ENCODE measurements at regions not wholly inside any gene's neighbourhood (a gene's known extent, or its start where the extent isn't known, plus 50 kb on each side); places are given as distances from the start of the nearest gene placed in this dataset.
"Not testable (repeated sequence)": the region's sequence is repeated elsewhere in the genome, so short reads cannot be mapped to it uniquely, and the experiment has no call there.

- no peak for DNase-seq (ENCODE audit: low read depth in 2 of 2)
Observed at GRCh38 chr12:11978726-11979384, 91.9 kb upstream of the BCL2L14 start.

- DNase-seq (ENCODE audit: low read depth in 2 of 2): no peak
Observed at GRCh38 chr12:11980115-11980514, 90.6 kb upstream of the BCL2L14 start.

GRCh38 chr12:11981121-11981733 is 89.5 kb upstream of the BCL2L14 start:
- DNase-seq (ENCODE audit: low read depth in 2 of 2): peak; percentile 19 to 44

DNA sequence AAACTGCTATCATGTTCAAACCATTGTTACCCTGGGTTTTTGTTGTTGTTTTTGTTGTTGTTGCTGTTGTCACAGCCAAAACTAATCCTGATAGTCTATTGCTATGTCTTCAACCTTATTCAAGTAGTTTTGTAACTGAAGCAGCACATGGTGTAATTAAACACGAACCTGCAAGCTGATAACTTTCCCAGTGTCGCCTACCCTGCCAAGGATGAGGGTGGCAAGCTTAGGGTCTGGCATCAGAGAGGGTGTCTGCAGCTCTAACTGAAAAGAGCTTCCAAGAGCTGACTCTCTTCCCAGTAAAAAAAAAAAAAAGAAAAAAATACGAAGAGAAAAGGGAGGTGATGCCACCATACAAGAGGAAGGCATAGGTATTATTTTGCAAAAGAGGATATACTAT is 86.3 kb upstream of the BCL2L14 start:
- no peak for DNase-seq (ENCODE audit: low read depth in 2 of 2)

DNA sequence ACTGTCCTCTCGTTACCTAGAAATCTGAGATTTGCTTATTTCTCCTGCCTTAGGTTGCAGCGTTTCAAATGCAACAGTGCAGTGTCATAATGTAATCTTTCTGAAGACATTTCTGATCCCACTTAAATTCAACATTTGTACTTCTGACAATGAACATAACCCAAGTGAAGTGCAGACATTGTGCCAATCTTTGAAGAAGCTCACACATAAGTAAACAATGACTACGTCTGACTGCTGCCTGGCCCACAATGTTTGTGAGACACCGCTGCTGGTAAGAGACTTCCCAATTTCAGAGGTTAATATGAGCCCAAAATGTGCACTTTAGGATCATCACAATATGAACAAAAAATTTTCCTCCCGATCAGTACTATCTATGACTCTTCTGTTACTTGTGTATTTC is 84.6 kb upstream of the BCL2L14 start:
- no peak for DNase-seq (ENCODE audit: low read depth in 2 of 2)

GRCh38 chr12:11987901-11988300 is 82.8 kb upstream of the BCL2L14 start:
- DNase-seq (ENCODE audit: low read depth in 2 of 2): no peak

GRCh38 chr12:11991604-11992003 is 79.1 kb upstream of the BCL2L14 start:
- no peak for DNase-seq (ENCODE audit: low read depth in 2 of 2)

DNA sequence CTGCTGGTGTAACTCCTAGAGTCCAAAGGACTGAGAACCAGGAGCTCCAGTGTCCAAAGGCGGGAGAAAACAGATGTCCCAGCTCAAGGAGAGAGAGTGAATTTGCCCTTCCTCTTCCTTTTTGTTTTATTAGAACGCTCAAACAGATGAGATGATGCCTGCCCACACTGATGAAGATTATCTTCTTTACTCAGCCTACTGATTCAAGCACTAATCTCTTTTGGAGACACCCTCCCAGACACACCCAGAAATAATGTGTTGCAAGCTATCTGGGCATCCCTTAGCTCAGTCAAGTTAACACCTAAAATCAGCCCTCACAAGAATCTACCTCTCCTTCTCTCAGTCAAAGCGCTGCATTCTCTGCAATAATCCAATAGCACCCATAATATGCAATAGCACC is 78.2 kb upstream of the BCL2L14 start:
- no peak for DNase-seq (ENCODE audit: low read depth in 2 of 2)

DNA sequence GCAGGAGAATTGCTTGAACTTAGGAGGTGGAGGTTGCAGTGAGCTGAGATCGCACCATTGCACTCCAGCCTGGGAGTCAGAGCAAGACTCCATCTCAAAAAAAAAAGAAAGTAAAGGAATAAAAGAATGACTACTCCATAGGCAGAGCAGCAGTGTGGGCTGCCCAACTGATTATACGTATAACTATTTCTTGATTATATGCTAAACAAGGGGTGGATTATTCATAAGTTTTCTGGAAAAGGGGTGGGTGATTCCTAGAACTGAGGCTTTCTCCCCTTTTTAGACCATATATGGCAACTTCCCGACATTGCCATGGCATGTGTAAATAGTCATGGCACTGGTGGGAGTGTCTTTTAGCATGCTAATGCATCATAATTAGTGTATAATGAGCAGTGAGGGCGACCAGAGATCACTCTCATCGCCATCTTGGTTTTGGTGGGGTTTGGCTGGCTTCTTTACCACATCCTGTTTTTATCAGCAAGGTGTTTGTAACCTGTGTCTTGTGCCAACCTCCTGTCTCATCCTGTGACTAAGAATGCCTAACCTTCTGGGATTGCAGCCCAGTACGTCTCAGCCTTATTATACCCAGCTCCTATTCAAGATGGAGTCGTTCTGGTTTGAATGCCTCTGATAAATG is 72.3 kb upstream of the BCL2L14 start:
- DNase-seq (ENCODE audit: low read depth in 2 of 2): not testable (repeated sequence)

DNA sequence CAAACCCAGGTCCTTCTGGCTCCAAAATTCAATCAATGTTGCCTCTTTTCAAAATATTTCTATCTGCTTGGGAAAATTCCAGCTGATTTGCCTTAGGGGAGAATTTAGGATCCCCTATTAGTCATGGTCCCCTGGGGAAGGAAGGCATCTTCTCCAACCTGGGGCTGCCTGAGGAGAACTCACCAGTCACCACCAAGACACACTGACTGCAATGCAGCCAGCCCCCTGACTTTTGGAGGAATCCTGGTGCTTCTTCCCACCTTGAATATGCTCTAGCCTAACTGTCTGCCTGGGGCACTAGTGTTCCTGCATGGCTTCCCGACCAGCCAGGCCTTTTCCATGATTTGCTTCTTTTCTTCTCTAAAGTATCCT is 71.8 kb upstream of the BCL2L14 start:
- DNase-seq (ENCODE audit: low read depth in 2 of 2): no peak

- no peak for DNase-seq (ENCODE audit: low read depth in 2 of 2)
Observed at GRCh38 chr12:12003609-12004008, 67.1 kb upstream of the BCL2L14 start.

DNA sequence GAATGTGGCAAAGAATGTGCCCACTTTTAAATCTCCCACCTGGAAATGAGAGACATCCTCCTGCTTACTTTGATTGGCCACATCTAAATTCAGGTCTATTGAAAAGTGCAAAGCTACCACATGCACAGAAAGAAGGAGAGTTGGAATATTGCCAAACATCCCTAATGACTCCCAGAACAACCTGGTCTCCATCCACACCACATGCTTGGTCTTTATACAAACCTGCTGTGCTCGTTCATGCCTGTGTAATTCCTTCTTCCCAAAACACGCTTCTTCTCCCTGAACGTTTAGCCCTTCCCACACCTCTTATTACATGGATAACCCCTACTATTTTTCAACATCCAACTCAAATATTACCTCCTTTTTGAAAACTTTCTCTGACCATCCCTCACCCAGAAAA is 66.2 kb upstream of the BCL2L14 start:
- no peak for DNase-seq (ENCODE audit: low read depth in 2 of 2)

DNA sequence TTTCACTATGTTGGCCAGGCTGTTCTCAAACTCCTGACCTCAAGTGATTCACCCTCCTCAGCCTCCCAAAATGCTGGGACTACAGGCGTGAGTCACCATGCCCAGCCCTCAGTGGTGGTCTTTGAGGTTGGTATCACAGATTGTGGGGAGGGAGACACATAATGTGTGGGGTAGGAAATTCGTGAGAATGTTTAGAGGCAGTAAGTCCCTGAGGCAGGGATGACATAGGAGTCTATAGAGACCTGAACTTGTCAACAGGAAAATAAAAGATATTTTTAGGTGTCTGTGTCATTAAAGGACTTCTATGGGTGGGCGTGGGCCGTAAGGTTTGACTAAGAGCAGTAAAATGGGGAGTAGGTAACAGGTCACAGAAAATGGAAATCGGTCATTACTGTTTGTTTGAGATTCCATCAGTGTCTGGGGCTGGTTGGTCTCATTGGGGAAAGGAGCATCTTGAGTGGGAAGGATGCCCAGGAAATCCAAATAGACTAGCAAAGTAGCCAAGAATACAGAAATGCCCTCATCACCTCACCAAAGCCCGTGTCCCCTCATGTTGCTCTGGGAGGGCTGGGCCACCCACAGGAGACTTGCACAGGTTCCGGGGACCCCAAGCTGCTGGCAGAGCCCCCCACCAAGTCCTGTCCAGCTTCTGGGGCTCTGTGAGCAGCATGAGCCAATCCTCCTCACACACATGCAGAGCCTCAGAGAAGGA is 63.6 kb upstream of the BCL2L14 start:
- DNase-seq (ENCODE audit: low read depth in 2 of 2): peak; percentile 81 to 82

DNA sequence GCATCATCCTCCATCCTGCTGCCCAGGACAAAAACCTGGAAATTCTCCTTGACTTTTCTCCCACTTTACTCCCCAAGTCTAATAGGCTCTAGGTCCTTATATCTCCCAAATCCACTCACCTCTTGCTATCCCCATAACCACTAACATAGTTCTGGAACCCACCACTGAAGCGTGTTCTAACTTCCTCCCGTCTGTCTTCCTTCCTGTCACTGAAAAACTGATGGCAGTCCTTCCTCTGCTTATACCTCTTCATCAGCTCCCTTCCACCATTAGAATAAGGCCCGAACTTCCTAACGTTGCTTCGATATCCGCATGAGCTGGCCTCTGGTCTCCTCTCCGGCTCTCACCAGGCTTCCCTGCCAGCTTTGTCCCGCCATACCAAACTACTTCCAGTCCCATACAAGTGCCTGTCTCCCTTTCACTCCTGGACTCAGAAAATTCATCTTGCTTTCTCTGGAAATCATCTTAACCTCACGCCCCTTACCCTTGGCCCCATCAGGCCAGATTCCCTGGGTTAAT is 63.0 kb upstream of the BCL2L14 start:
- no peak for DNase-seq (ENCODE audit: low read depth in 2 of 2)

DNA sequence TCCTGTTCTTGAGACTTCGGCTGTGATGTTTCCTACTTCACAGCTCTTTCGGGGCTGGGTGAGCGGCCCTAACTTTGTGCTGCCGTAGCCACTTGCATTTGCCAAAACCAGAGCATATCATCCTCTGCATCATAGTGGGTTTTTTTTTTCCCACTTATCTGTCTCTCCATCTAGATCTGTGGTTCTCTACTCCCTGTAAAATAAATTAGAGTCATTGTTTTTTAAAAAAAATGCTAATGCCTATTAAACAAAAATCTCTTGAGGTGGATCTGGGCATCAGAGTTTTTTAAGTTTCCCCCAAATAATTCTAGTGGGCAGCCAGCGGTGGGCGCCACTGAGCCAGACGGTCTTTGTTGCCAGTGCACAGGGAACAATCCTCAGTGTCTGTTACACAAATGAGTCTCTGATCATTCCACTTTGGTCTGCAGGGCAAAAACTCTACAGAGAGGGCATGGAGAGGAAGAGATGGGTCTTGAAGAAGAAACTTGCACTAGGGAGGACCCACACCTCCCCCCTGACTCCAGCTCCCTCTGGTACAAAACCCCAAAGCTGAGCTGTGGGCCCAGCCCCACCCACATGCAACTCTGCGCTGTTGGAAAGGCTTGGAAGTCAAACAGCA is 62.4 kb upstream of the BCL2L14 start:
- no peak for DNase-seq (ENCODE audit: low read depth in 2 of 2)

GRCh38 chr12:12008931-12009611 is 61.7 kb upstream of the BCL2L14 start:
- no peak for DNase-seq (ENCODE audit: low read depth in 2 of 2)

- not testable (repeated sequence) for DNase-seq (ENCODE audit: low read depth in 2 of 2)
Observed at GRCh38 chr12:12009749-12010276, 60.9 kb upstream of the BCL2L14 start.

GRCh38 chr12:12010277-12011039 is 60.3 kb upstream of the BCL2L14 start:
- DNase-seq (ENCODE audit: low read depth in 2 of 2): peak; percentile 65 to 74

DNA sequence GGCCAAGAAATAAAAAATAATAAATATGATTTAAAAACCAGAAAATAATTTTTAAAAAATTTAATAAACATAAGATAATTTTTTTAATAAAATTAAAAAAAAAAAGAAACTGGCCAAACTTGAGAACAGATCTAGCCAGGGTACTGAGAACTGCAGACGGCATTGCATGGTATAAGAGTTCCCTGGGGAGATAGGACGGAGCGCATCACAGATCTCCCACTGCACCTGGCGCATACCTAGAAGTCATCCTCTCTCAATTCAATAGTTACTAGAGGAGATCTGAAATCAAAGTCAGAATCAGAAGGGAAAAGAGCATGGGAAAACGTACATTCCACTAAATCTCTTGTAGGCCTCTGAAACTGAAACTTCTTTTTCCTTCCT is 58.9 kb upstream of the BCL2L14 start:
- no peak for DNase-seq (ENCODE audit: low read depth in 2 of 2)

DNA sequence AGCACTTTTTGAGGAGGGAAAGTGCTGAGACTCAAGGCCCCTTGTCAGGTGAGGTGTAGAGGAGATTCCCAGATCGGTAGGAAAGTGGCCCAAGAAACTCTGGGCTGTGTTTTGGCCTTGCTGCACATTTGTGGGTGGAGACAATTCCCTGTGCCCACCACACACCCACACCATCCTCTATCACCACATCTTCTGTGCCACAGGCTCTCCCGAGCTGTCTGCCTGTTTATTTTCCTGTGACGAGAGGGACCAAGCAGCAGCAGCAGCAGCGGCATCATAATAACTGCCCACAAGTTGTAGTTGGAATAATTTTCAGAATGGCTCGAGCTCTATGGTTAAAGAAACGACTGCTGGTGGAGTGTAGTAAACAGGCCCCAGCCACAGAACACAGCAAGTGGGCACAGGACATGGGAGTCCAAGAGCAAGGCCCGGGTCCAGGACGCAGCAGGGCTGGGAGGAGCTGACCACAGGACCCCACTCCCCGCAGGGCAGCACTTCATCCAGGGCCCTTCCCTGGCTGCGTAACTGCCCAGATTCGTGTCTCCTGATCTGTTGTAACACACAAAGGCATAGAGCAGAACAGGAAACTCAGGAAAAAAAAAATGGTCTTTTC is 55.6 kb upstream of the BCL2L14 start:
- no peak for DNase-seq (ENCODE audit: low read depth in 2 of 2)

Data from stimulated activated CD8-positive, alpha-beta memory T cell treated with anti-CD3 and anti-CD28 coated beads, Interleukin-15, amount 100 ng/mL, for 48 hours (primary cell).